SW 1271 (cell line): ENCODE measurements at regions not wholly inside any gene's neighbourhood (a gene's known extent, or its start where the extent isn't known, plus 50 kb on each side); places are given as distances from the start of the nearest gene placed in this dataset.
A peak's percentile ranks its signal among the peaks of the same experiment; 100 is the strongest.

Experiments used
- DNase-seq, 2 experiments: peaks; one replicate each; lab custom pipeline; 2025; lab: John Stamatoyannopoulos, UW

DNA sequence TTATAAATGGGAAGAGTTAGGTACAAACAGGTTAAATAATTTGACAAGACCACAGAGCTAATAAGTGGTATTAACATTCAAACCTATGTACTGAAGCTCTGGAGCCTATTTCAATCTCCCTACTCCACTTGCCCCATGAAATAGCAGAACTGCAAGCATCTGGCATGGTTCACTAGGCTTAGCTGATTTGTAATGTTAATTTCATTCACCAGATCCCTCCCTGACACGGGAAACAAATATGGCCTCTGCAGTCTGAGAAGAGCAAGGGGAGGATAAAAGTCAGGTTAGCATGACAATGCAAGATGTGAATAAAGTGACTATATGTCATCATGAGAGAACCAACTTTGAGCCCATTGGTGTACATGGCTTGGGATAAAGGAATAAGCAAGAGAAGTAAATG is 428.8 kb downstream of the BRINP1 start:
- DNase-seq = no peak

DNA sequence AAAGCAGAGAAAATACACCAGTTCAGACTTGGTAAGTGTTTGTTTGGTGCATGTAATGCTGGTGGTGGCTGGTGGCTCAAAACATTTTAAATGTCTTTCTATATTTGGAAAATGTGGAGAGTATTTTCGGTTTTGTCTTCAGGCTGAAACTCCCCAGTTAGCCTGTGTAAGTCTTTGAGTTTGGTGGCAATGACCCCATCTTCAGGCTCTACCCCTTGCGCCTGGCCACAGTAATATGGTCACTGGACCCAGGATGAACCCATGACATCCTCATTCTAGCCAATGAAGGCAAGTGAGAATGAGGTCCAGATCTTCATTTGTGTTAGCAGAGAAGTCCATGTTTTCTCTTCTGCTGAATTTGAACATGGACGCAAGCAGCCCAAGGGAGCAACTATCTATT is 422.6 kb downstream of the BRINP1 start:
- no peak for DNase-seq

DNA sequence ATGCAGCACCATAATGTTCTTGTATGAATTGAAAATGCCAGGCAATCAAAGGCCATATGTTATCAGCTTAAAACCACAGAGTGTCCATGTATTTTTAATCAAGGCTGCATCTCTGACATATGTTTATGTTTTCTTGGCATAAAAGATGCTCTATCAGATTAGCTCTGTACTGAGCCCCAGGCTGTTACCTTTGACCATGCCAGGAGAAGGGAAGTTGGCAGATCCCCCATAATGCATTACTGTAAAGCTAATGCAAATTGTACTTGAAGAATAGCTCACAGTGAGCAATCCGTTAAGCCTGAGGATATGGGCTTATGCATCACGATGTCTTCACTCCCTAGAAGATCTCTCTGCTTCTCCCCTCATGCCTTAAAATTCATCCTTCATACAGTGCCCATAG is 414.4 kb downstream of the BRINP1 start:
- no peak for DNase-seq

DNA sequence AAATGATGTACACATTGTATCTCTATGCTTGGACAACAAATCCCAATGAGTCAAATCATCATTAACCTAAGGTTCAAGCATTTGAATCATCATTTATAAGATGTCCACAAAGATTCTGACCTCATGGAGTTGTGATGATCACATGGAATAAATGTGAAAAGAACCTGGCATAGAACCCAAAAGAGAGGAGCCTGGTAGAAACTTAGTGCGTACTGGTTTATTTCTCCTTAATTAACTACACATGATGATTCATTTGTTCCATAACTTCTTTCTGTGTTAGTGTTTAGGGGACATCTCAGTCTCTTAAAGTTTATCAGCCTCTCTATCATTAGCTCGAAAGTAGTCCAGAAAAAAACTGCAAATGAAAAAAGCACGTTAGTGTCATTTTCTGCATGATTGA is 411.6 kb downstream of the BRINP1 start:
- DNase-seq = no peak

DNA sequence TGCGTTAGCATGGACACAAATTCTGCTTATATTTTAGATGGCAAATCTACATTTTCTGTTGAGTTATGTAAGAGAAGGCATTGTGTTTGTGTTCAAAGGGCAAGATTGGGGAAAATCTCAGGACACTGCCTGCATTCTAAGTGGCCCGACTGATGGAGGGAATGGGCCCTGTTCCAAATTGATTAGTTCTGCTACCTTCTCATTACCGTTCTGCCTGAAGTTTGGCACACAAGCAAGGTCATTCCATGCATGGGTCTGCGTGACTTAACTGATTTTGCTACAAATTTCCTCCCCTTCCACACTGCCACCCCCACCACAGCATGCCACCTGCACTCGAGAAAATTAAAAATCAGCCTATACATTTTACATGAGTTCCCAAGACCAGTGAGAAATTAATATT is 409.9 kb downstream of the BRINP1 start:
- no peak for DNase-seq

DNA sequence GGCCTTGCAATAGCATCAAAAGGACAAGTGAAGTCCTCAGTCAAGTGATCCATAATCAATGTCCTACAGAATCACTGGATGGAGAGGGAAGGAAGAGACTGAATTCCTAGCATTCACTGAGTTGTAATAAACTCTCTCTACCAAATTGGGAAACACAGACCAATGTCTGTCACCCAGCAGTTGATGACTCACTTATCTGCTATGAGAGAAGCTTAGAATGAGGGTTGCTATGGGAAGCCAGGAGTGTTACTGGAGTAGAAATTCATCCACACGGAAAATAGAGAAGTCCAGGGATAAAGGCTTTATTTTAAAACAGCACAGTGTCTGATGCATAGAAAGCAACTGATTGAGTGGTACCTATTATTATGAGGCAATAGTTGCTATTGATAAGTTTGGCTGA is 407.4 kb downstream of the BRINP1 start:
- peak in 1 of 2 experiments; percentile 63 for DNase-seq

DNA sequence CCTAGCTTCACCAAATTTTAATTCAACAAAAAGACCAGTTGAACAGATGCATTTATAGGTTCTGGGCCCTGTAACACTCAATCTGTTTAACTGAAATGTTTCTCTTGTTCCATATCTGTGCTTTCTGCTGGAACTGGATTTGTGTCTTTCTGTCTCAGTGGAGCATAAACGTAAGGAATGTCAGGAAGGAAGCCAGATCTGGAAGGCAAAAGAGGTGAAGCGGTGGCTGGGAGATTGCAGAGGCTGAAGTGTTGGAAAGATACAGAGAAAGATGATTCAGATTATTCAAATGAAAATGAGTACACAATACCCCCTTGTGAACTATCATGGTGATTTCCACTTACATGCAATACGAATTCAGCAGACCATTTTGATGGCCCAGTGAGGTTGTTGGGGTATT is 406.8 kb downstream of the BRINP1 start:
- no peak for DNase-seq

DNA sequence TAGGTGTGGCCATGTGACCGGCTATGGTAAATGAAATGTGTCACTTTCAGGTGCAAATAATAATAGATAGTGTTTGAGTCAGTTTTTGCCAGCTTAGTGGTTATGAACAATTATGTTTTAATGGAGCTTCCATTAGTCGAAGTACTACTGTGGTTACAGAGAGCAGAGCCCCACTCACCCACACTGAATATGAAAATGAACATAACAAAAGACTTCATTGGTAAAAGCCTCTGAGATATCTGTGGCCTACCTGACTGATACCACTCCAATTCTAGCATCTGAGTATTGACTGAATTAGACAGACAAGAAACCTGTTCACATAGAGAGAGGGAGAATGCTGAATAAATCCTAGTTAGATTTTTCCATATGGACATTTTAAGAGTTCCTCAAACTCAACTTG is 405.6 kb downstream of the BRINP1 start:
- DNase-seq = no peak

DNA sequence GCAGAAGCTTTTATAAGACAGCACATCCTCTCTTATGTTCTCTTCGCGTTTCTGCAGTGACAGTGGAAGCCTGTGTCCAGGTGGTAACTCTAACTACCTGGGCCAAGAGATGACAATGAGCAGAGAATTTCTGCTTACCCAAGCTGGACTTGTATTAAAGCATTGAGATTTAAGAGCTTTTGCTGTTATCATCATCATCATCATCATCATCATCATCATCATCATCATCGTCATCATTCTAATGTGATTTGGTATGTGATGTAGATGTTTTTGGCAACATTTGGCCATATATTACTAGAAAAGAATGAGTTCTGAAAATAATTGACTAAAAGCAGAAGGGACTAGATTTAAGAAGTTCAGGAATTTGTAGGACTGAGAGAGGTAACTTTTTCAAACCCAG is 401.3 kb downstream of the BRINP1 start:
- DNase-seq = no peak

DNA sequence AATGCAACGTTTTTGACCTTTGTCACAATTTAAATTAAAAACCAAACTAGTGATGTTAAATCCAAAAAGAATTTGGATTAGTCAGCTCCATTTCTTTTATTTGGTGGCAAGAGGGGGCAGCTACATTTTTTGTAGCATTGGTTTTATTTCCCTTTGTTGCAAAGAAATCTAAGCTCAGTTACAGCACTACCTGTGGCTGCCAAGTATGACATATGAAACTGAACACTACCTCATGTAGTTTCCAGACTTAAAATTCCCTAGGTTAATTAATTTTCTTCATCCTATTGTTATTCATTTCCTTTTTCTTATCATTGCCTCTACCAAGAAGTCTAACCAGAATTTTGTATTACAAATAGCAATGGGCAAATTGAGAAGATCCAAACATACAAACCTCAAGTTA is 393.5 kb downstream of the BRINP1 start:
- no peak for DNase-seq

DNA sequence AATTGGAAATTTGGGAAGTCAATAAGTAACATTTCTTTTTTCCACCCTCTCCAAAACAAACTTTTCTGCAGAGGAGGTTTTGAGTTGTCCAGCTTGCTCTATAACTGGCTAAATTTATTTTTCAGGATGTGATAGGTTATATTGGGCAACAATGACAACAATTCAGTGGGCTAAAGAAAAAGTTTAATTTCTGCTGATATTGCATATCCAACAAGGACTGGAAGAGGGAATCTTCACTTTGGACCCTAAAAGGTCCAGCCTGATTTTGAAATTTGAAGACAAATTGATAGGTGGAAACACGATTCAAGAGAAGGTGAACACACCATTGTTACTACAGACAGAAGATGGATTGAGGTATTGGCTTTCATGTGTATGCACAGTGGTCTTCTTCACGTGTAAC is 393.1 kb downstream of the BRINP1 start:
- DNase-seq = no peak

DNA sequence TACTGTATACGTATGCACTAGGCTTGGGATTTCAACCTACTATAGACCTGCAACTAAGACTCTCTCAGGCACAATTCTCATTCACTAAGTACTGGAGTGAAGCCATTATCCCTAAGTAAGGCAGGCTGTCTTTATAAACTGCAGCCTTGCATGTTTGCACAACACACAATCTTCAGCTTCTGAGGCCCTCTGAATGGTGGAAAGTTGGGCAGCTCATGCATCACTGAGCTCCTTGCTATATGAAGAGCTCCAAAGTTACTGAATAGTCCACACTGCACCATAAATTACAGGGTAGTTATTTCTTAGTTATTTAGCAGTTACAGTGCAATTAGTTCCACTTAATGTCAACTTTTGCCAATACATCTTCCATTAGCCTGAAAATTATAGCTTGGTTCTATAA is 384.6 kb downstream of the BRINP1 start:
- DNase-seq = no peak

DNA sequence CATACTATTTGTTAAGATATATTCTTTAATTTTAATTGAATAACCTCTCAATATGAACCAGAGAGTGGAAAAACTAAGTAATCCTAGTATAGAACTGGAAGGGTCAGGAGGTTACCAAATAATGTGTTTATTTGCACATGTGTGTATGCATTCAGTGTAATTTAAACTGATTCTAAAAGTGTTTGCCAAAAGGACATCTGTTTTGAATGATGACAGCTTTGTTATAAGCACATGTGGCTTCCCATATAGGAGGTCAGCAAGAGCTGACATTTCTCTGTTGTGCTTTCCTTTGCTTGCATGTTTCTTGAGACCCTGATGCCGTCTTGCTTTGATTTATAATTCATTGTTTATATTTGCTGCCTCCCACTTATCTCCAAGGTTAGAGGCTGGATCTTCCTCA is 383.4 kb downstream of the BRINP1 start:
- DNase-seq = no peak

DNA sequence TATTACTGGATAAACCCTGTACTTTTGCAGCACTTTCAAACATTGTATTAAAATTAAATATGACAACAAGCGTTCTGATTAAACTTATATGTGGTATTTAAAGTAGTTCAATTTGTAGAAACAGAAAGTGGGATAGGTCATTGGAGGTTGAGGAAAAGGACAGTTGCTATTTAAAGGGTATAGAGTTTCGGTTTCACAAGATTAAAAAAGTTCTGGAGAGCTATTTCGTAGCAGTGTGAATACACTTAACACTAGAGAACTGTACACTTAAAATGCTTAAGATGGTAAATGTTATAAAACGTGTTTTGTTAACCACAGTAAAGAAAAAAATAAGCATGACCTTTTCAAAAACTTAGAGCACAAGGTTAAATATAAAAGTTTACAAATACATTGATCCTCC is 382.1 kb downstream of the BRINP1 start:
- no peak for DNase-seq

DNA sequence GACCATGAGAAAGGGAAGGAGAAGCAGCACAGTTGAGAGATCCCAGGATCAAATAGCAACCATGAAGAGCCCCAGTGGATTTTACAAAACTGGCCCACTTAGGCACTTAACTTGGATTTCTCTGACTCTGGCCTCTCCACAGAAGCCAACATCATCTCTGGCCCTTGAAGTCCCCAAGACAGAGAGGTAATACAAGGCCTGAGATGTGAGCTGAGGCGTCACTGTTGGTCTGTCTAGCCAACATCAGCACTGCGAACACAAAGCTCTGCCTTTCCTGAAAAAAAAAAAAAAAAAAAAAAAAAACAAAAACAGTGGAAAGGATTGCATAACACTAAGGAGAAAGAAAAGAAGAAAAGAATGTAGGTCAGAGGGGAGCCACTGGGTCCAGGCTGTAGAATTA is 378.3 kb downstream of the BRINP1 start:
- no peak for DNase-seq

DNA sequence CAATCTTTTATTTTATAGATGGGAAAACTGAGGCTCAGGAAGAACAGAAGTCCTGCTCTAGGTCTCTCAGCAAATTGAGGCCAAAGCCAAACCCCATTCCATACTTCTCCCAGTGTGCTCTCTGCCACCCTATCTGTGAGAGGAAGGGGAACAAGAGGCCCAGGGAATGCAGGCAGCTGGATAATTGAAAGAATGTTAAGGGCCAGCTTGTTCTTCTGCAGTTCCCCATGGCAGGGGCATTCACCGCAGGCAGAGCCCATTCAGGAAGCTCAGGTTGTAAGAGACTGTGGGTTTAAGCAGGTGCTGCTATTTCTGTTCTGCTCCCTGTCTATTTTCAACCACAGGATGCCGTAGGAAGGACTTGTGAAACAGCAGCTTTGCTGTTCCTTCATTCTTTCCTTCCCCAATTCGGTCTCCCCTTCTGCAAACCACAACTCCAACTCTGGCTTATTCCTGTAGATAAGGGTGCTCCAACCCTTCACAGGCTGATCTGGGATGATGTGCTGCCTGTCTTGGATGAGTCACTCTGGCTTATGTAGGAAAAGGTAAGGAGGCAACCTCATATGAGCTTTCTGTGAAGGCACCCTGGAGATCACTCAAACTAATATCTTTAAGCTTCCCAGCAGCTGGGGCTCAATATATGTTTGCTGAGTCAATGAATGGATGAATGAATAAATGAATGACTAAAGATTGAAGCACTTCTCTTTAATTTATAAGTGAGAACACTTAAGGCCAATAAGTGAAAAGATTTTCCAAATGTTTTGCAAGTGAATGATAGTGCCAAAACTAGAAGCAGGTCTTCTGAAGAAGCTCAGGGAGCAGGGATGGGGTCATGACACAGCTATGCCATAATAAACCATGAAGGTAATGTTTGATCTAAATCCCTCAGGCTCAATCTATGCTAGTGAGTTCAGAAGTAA is 377.6 kb downstream of the BRINP1 start:
- no peak for DNase-seq

DNA sequence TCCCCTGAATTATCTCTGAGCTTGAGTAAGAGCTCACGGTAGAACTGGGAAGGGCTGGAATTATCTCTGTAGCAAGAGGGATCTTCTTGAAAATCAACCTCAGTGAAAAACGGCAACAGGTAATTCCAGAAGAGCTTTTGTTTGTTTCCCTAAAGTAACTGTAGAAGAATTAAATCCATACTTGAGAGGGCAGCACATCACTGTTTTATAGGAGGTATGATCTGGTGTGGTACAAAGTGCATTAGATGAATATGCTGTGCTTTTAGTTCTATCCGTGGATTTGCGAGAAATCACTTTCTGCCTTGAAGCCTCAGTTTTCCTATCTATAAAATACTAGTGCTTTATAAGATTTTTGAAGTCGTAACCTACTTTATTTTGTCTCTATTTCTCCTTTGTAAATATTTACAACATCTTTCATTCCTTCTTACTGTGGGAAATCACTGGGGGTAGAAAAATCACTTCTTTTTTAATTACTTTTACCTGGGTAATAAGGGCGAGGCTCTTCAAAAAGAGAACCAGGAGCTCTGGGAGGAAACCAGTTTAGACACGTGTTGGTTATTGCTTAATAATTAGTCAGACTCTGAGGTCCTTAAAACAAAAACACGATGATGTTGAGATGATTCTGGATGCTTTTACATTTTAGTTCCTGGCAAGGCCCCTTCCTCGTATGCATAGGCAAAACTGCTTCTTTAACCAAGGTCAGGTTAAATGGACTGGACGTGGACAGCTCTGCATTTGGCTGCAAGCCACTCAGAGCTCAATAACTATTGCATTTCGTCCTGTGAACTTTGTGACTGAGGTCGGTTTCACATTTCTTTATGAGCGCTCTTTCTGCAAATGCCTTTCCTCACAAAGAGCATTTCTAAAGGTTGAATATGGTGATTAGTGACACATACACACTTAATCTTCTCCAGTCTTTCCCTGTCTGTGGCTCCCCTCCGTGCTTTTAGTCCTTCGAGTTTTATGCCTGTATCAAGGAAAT is 376.1 kb downstream of the BRINP1 start:
- DNase-seq = no peak

DNA sequence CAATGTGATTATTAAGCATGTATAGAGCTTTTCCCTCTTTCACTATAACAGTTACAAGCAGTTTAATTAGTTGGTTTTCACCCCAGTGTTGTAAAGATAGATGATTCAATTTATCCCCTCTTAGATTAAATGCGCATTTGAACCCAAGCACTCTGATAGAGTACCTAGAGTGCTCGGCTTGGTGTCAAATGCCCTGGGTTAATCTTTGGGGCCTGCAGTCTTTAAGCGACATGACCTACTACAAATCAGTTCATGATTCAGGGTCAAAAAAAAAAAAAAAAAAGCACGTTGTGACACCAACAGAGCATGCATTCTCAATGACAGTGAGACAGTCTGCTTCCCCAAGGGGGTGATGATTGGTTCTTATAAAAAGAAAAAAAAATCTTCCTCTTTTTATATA is 375.3 kb downstream of the BRINP1 start:
- DNase-seq = no peak

DNA sequence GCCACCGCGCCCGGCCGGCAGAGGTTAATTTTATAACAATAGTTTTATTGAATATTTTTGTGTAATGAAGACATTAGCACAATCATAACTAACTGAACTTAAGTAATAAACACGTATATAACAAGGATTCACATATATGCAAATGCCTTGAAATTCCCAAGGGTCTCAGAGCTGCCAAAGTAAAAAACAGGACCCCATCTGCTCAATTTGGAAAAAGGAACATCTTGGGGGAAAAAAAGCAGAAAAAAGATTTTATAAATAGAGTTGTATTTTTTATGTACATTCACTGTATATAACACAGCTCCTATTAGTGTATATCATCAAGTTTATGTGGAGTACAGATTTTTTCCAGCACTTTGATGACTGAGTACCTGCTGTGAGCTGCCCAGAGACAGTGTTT is 366.7 kb downstream of the BRINP1 start:
- no peak for DNase-seq

DNA sequence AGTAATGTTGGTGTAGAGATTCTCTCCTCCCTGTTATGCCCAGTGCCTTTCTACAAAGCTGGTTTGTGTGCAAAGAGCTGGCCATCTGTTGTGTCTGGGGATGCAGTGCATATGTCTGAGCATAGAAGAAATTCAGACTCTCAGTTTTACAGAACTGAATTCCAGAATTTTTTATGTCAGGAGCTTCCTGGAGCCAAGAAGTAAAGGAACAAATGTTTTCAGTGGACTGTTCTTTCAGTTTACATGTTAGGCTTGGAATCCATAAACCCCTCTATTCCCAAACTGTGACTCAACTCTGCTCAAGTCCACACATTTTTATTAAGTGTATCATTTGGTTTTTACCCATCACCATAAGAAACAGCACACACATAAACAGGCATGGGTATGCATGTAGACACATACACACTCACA is 366.0 kb downstream of the BRINP1 start:
- DNase-seq = no peak

DNA sequence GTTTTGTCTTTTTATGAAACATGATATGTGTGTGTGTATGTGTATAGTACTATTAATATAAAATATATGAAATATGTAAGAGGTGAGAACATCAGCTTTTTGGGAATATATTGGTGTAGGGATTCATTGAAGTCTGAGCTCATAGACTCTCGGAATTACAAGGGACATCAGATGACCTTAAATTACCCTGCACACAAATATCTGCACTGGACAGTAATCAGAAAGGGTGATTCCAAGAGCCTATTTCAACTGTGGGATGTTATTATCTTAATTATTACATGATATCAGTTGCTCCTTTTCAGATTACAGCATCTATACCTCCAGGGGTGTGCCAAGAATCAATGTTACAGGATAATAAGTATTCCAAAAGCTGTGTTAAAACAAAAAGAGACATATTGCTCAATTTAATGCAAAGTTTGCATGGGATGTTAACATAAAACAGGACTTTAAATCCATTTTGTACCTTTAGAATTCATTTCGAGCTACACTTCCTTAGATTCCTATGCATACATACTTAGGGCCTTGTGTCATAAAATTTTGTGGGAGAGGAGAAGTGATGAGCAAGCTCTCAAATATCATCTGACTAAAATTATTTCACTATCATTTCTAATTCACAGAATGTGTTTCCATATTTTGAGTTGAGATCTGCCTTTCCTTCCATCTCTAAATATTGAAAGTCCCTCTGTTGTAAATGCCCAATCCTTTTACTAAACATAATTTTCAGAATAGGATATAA is 365.2 kb downstream of the BRINP1 start:
- DNase-seq = no peak

DNA sequence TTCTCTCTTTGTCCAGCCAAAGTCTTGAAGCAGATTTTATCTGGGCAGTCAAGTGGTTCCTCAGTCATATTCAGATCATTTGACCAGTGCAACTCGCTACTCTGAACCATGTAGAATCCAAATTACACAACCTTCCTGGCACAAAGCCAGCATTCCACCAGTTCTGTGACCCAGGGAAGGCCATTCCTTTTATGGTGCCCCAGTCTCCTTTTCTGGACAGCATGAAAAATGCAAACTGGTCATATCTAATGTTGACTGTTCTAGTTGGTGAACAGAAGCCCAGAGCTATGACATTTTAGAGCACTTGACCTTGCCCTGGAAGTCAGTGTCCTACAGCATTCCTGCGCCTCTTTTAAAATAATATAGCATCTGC is 364.6 kb downstream of the BRINP1 start:
- DNase-seq = peak in 1 of 2 experiments; percentile 8
